Endothelial cell of umbilical vein (primary cell): ENCODE measurements at regions not wholly inside any gene's neighbourhood (a gene's known extent, or its start where the extent isn't known, plus 50 kb on each side); places are given as distances from the start of the nearest gene placed in this dataset.

Experiments
- BruUV-seq: library from RNA; stranded (reverse); fragments of 400-500 nt; replicated peaks from 2 replicates; lab custom pipeline; 2021; lab: Mats Ljungman, UMichigan
- CTCF ChIA-PET: fragments of 300-600, 350-600 bp; sonication (Branson Sonifier 250); formaldehyde crosslinking; loops from one replicate; lab custom pipeline; 2021; ENCODE audit warnings: antibody characterized with exemption, inconsistent platforms; lab: Charles Lee
- POLR2A ChIA-PET: fragments of 300-600, 350-600 bp; sonication (Branson Sonifier 250); formaldehyde crosslinking; loops from one replicate; lab custom pipeline; 2021; ENCODE audit warnings: antibody characterized with exemption, inconsistent platforms; lab: Charles Lee
- DNase-seq: peaks from one replicate; pipeline ENCODE4 v3.0.0-alpha.2; 2011; ENCODE audit warnings: low read depth, low spot score
- FAIRE-seq: peaks from 2 replicates; lab custom pipeline; 2011; peaks lifted over from hg19 to GRCh38; lab: Jason Lieb, UNC
- H2AFZ ChIP-seq: 2 replicates; pipeline ENCODE4 v1.6.0; 2012; ENCODE audit warnings: low read depth, low read length, control low read depth, inconsistent platforms
- H3K27ac ChIP-seq: 2 replicates; pipeline ENCODE4 v1.5.1; 2011; ENCODE audit warnings: low read depth, mild to moderate bottlenecking, control low read depth, low read length, moderate library complexity; ENCODE audit not compliant: insufficient read depth
- H3K27me3 ChIP-seq, 2 experiments: 2 replicates each; pipeline versions ENCODE4 v1.6.0 to v1.6.1; 2011; ENCODE audit warnings: low read length in 2 of 2, mixed read lengths in 1 of 2; ENCODE audit not compliant: control insufficient read depth in 2 of 2, insufficient read depth in 2 of 2
- H3K36me3 ChIP-seq, 2 experiments: 2 replicates in 1 of 2; 3 replicates in 1 of 2; pipeline ENCODE4 v1.5.1; 2011; ENCODE audit warnings: low read length in 2 of 2, mild to moderate bottlenecking in 1 of 2, moderate library complexity in 1 of 2; ENCODE audit not compliant: control insufficient read depth in 2 of 2, insufficient read depth in 2 of 2; ENCODE audit errors: extremely low read depth in 1 of 2
- H3K4me1 ChIP-seq: 3 replicates; pipeline ENCODE4 v1.5.1; 2011; ENCODE audit warnings: mild to moderate bottlenecking, low read length; ENCODE audit not compliant: control insufficient read depth, insufficient read depth; ENCODE audit errors: extremely low read depth
- H3K4me2 ChIP-seq: 2 replicates; pipeline ENCODE4 v1.6.1; 2011; ENCODE audit warnings: low read length, control low read depth, mixed read lengths; ENCODE audit not compliant: insufficient read depth
- H3K4me3 ChIP-seq, 3 experiments: fragments of 200-600 bp in 1 of 3; sonication (generic), shearing (Covaris generic) in 1 of 3; replicated peaks in 1 of 3; 2 replicates each; pipeline ENCODE4 v1.5.1; 2011 to 2016; ENCODE audit warnings: control low read depth in 3 of 3, low read length in 3 of 3, mild to moderate bottlenecking in 2 of 3, inconsistent platforms in 1 of 3, low read depth in 1 of 3, moderate library complexity in 1 of 3; ENCODE audit not compliant: insufficient read depth in 1 of 3
- H3K79me2 ChIP-seq: 2 replicates; pipeline ENCODE4 v1.6.0; 2012; ENCODE audit warnings: low read length, inconsistent platforms; ENCODE audit not compliant: control insufficient read depth, insufficient read depth
- H3K9ac ChIP-seq: replicated peaks from 2 replicates; pipeline ENCODE3; 2011; ENCODE audit warnings: low read length, control low read depth; ENCODE audit not compliant: insufficient read depth; ENCODE audit errors: extremely low read depth
- H3K9me1 ChIP-seq: replicated peaks from 3 replicates; pipeline ENCODE4 v1.6.0; 2011; ENCODE audit warnings: mild to moderate bottlenecking, low read length; ENCODE audit not compliant: control insufficient read depth, insufficient read depth; ENCODE audit errors: extremely low read depth
- H3K9me3 ChIP-seq: replicated peaks from 2 replicates; pipeline ENCODE4 v1.5.1; 2012; ENCODE audit warnings: low read length, inconsistent platforms; ENCODE audit not compliant: control insufficient read depth, insufficient read depth
- H4K20me1 ChIP-seq: replicated peaks from 2 replicates; pipeline ENCODE3; 2011; ENCODE audit warnings: mild to moderate bottlenecking, low read length; ENCODE audit not compliant: control insufficient read depth, insufficient read depth; ENCODE audit errors: extremely low read depth
- CTCF ChIP-seq, 2 donors: IDR thresholded peaks; 1 replicate in 1 of 2; 2 replicates in 1 of 2; pipeline ENCODE4 v1.5.1; 2011; ENCODE audit warnings: low read length in 2 of 2, mild to moderate bottlenecking in 2 of 2, moderate library complexity in 2 of 2, control low read depth in 1 of 2, inconsistent platforms in 1 of 2, low read depth in 1 of 2; ENCODE audit not compliant: insufficient read depth in 1 of 2; ENCODE audit errors: extremely low read depth in 1 of 2
- EZH2 ChIP-seq: IDR thresholded peaks from 2 replicates; pipeline ENCODE4 v1.6.1; 2012; ENCODE audit warnings: borderline replicate concordance, low read depth, mild to moderate bottlenecking, moderate library complexity, low read length, inconsistent platforms; ENCODE audit not compliant: severe bottlenecking
- FOS ChIP-seq: IDR thresholded peaks from 2 replicates; pipeline ENCODE4 v1.6.1; 2011; ENCODE audit warnings: mild to moderate bottlenecking, low read length, moderate library complexity, borderline replicate concordance; ENCODE audit not compliant: insufficient read depth
- GATA2 ChIP-seq: IDR thresholded peaks from 2 replicates; pipeline ENCODE4 v1.7.0; 2011; ENCODE audit warnings: low read depth, mild to moderate bottlenecking, moderate library complexity, mixed read lengths, low read length; ENCODE audit not compliant: insufficient read length, insufficient read depth
- JUN ChIP-seq: IDR thresholded peaks from 2 replicates; pipeline ENCODE4 v1.6.1; 2011; ENCODE audit warnings: borderline replicate concordance, low read depth; ENCODE audit not compliant: insufficient read length, insufficient read depth
- MAX ChIP-seq: IDR thresholded peaks from 2 replicates; pipeline ENCODE4 v1.6.1; 2011; ENCODE audit not compliant: insufficient read depth, insufficient read length
- MYC ChIP-seq: IDR thresholded peaks from one replicate; pipeline ENCODE4 v1.6.1; 2011; ENCODE audit warnings: mild to moderate bottlenecking, low read depth, low read length
- POLR2A ChIP-seq: IDR thresholded peaks from 2 replicates; pipeline ENCODE4 v1.6.1; 2012; ENCODE audit warnings: low read depth, mild to moderate bottlenecking, control low read depth, low read length
- POLR2AphosphoS5 ChIP-seq: IDR thresholded peaks from 2 replicates; pipeline ENCODE4 v1.6.1; 2012; ENCODE audit warnings: low read depth, mild to moderate bottlenecking, control low read depth, low read length, moderate library complexity; ENCODE audit not compliant: insufficient read depth
- dilution Hi-C: fragments of 300-500 bp; cut with MboI; formaldehyde crosslinking; loops from one replicate; pipeline ENCODE4 v1.15.0; 2019; ENCODE audit warnings: low sequenced_read_pairs; ENCODE audit not compliant: extremely low pct_ligation_motif_present
- intact Hi-C: fragments of 100-400 bp; cut with micrococcal nuclease; formaldehyde crosslinking; loops from one replicate; pipeline ENCODE4 v1.10.0; 2022

- DNase-seq (no peak), FAIRE-seq (no peak)
- dilution Hi-C loops: no loop called here
- Histone ChIP-seq H3K27ac (no peak overlapping the region), H3K9ac (no peak overlapping the region), H3K4me2 (no peak overlapping the region), H4K20me1 (no peaks in the 10 kb centered on the region), H3K36me3 (no peaks in the 10 kb centered on the region), H3K9me1 (no peaks in the 10 kb centered on the region), H3K9me3 (no peaks in the 10 kb centered on the region), H3K4me1 (no peaks in the 10 kb centered on the region), H3K27me3 (no peaks in the 10 kb centered on the region), H3K79me2 (no peaks in the 10 kb centered on the region), H2AFZ (no peak overlapping the region), H3K4me3 (no peak overlapping the region)
- ChIA-PET POLR2A (no interaction called here), CTCF (no interaction called here)
- intact Hi-C loops: no loop called here
- BruUV-seq: no TSS peak
- TF ChIP-seq POLR2A (no peak), EZH2 (no peak), CTCF (IDR thresholded peaks at IDR 0.05; ENCODE audit: extremely low read depth in 1 of 2, insufficient read depth in 1 of 2, low read depth in 1 of 2, low read length in 2 of 2) (no peak), POLR2AphosphoS5 (no peak), MAX (no peak), JUN (no peak)
Observed at GRCh38 chr2:17107871-17108270, 410.4 kb downstream of the RAD51AP2 start.

- Histone ChIP-seq H4K20me1 (no peaks in the 10 kb centered on the region), H2AFZ (no peak overlapping the region), H3K36me3 (no peaks in the 10 kb centered on the region), H3K4me1 (no peaks in the 10 kb centered on the region), H3K27me3 (no peaks in the 10 kb centered on the region), H3K4me3 (no peak overlapping the region), H3K27ac (no peak overlapping the region), H3K79me2 (no peaks in the 10 kb centered on the region), H3K9me1 (no peaks in the 10 kb centered on the region), H3K4me2 (no peak overlapping the region), H3K9ac (no peak overlapping the region), H3K9me3 (no peaks in the 10 kb centered on the region)
- FAIRE-seq: no peak
- ChIA-PET CTCF (no interaction called here), POLR2A (no interaction called here)
- intact Hi-C loops: no loop called here
- no peak for DNase-seq
- BruUV-seq: no TSS peak
- dilution Hi-C loops: no loop called here
- no peak for TF ChIP-seq GATA2
- TF ChIP-seq EZH2: no peak
- TF ChIP-seq FOS: no peak
- no peak for TF ChIP-seq MAX
- TF ChIP-seq JUN: no peak
- TF ChIP-seq MYC: no peak
Observed at GRCh38 chr2:17107151-17107550, 411.1 kb downstream of the RAD51AP2 start.
